EL (cell line): ENCODE measurements at regions not wholly inside any gene's neighbourhood (a gene's known extent, or its start where the extent isn't known, plus 50 kb on each side); places are given as distances from the start of the nearest gene placed in this dataset.

ENCODE experiments used
- DNase-seq: peaks from one replicate; pipeline ENCODE4 v3.0.0-alpha.2; 2016

DNA sequence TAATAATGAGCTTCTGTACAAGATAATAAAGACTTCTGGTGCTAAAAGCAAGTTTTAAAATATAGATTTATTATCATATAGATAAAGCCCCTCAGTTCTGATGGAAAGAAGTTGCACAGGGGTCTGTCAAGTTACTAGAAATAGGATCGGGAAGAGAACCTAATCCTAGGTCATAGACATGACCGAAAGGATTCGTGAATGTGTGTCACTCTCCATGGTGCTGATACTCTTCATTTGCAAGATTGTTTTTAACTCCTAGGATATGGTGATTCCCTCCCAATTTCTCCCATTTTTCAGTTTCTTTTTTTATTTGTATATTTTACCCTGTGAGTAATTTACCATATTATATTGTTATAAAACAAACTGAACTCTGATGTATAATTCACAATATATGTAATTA, 58.9 kb upstream of the CTNNA2 start:
- no peak for DNase-seq

- DNase-seq: no peak
Measured at GRCh38 chr2:79452651-79453050, 60.2 kb upstream of the CTNNA2 start.

DNA sequence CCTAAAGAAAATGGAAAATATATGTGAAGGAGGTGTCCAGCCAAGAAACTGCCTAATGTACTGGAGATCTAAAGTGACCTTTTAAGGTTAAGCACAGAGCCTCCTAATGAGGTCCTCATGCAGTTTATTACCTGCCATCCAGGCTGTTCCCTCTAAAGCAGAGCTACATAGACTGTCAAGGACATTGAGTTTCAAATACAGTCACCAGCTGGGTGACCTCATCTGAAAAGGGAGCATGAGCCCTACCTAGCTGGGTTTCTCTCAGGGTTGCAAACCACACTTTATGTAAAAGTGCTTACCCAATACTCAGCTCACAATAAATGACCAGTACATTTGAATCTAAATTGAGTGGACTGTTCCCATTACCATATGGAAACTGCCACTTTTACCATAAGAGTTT, 65.4 kb upstream of the CTNNA2 start:
- DNase-seq: no peak

DNA sequence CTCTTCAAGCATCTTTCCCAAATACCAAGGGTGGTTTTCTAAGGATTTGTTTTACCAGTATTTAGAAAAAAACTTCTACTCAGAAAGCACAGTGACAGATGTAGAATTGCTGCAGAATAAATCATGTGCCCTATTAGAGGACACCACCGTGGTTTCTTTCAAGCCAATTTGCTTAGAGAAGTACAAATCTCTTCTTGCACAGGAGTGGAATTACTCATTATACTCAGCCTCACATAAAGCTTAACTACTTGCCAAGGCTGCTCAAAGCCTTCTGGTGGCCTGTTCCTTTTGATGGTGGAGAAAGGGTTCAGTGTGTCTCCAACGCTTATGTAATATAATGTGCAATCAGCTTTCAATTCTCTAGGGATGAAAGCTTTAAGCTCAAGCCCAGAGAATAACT, 66.5 kb upstream of the CTNNA2 start:
- no peak for DNase-seq

- DNase-seq: no peak
Measured at GRCh38 chr2:79437433-79438267, 75.2 kb upstream of the CTNNA2 start.

- no peak for DNase-seq
Measured at GRCh38 chr2:79434362-79434761, 78.5 kb upstream of the CTNNA2 start.

- DNase-seq: no peak
Measured at GRCh38 chr2:79432731-79433146, 80.1 kb upstream of the CTNNA2 start.

- no peak for DNase-seq
Measured at GRCh38 chr2:79428745-79429144, 84.1 kb upstream of the CTNNA2 start.

DNA sequence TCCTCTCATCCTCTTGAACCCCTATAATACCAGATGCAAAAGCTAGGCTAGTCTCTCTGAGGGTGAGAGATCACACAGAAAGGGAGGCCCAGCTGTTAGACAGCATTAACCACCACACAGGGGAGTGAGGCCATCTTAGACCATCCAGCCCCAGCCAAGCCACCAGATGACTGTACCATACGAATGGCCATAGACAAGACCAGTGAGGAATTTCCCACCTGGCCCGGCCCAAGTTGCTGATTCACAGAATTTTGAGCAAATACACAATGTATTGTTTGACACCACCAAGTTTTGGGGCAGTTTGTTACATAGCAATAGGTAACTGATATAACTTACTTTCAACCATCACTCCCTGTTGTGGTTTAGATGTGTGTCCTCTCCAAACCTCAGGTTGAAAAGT, 98.2 kb upstream of the CTNNA2 start:
- no peak for DNase-seq

GRCh38 chr2:79394485-79394859, 118.4 kb upstream of the CTNNA2 start:
- no peak for DNase-seq

DNA sequence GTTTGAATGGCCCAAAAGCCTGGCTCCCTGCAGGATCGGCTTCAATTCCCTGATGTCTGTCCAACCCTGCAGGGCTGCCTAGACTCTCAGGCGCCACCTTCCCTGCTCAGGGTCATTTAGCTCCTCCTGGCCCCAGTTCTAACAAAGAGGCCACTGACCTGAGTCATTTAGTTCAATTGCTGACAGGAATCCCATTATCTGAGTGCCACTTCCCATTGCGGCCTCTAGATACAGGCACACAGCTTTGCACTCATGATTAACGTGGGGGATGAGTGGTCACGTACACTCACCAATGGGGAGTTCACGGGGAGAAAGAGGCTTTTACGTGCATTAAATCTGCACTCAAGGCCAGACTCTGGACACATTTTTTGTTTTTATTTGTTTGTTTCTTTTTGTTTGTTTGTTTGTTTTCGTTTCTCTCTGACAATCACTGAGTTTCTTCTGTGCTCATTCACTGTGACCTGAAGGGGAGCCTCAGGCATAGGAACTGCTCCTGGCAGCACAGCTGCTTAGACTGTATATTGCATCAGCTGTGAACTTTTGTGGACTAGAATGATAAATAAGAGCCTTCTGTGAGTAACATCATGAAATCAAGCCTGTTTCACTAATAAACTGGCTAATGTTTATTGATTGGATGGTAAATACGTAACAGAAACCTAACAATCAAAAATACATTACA, 118.9 kb upstream of the CTNNA2 start:
- DNase-seq: no peak

DNA sequence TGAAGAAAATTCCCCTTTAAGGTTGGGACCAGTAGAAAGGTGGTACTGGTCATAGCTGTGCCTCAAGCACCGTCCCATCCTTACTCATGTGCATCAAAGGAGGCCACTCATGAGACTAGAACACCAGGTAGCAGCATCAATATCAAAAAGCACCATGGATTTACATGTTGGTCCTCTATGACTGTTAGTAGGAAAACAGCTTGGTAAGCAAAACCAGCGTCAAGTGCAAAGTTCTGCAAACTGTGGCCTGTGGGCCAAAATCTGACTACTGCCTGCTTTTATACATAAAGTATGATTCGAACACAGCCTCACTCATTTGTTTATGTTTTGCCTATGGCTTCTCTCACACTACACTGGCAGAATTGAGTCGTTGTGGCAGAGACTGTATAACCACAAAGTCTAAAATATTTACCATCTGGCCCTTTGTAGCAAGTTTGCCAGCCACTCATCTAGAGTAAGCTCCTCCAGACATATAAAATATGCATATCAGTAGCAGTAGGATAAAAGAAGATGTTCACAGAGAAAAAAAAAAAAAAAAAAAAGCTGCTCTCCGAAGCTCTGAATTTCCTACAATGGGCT, 119.7 kb upstream of the CTNNA2 start:
- no peak for DNase-seq

DNA sequence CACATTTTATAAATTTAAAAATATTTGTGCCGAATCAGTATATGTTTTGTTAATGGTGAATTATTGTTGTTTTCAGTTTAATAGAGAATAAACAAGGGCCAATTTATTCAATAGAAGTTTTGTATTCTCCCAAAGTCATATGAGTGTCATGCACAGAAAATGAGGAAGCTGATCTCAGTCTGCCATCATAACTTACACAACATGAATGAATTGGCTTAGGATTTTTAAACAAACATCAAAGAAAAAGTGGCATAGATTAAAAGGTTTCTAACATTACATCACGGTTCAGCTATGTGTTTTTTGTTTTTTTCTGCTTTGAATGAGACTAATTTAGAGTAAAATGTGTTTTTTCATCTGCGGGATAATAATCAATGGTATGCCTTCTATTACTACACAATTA, 123.4 kb upstream of the CTNNA2 start:
- no peak for DNase-seq

DNA sequence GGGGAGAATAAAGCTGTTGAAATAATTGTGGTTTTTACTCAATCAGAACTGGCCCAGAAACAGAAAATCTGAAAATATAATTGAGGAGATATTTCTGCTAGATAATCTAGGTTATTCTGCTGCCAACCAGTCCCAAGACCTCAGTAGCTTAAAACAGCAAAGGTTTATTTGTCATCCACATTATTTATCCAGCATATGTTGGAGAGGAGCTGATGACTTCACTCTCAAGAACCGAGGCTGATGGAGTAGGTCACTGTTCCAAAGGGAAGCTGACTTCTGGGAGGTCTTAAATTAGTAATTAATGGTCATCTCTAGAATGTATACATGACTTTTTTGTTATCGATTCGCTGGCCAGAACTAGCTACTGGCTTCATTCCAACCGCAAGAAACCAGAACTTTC, 124.8 kb upstream of the CTNNA2 start:
- no peak for DNase-seq

- no peak for DNase-seq
Measured at GRCh38 chr2:79387431-79387830, 125.4 kb upstream of the CTNNA2 start.

- DNase-seq: no peak
Measured at GRCh38 chr2:79383681-79384080, 129.2 kb upstream of the CTNNA2 start.

DNA sequence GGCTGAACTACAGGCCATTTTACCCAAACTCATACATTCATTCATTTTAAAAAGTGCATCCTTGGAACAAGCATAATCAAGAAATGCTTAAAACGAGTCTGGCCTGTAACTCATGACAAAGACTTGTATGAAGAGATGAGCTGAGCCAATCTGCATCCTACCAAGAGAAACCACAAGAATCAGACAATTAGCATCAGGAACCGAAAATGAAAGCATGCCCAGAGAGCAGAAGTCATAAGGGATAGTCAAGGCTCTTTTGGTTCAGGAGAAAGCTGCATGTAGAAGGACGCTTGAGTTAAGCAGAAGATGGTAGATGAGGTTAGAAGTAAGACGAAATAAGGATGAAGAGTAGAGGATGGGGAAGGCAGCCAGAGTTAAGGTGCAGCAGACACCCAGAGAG, 137.0 kb upstream of the CTNNA2 start:
- DNase-seq: no peak

DNA sequence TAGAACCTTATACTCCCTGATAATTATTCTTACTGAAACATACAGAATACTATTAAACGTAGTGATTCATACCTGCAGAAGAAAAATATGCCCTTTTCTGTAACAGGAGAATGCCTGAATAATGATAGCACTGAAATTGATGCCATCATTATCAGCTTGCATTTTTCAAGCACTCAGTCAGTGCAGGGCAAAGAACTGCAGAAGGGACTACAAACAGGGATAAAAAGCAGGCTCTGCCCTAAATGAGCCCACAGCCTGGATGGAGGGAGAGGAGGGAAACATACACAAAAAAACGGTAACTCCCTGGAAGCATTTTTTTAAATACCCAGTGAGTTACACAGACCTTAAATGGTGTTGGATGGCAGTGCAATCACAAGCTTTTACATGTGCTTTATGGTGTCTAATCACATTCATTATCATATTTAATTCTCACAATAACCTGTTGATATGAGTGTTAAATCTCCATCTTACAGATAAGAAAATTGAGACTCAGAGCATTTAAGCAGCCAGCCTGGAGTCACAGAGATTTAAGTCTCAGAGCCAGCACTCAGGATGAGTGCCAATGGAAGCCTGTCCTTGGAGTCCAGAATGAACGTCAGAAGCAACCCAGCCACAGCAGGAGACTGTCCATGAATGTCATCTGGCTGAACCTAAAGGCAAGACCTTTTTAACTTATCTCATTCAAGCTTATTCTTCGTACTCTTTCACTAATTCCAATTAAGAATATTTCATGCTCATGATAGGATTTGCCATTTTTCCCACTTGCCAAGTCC, 139.3 kb upstream of the CTNNA2 start:
- DNase-seq: no peak

- DNase-seq: no peak
Measured at GRCh38 chr2:79370976-79371538, 141.8 kb upstream of the CTNNA2 start.

DNA sequence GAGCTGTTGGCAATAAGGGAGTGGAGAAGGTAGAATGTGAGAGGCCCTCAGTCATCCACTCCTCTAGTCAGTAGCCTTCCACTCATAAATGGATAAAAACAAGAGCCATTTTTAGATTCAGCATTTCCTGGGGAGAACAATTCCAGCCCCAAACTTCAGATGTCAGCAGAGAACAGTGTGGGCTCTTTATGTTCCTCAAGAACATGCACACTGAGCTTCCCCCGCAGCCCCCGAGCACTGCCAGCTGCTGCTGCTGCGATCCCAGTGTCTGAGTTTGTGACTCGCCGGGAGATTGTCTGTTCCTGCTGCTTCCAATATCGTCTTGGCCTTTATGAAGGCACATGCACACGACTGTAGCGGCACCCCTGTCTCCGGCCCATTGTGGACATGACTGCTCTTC, 143.7 kb upstream of the CTNNA2 start:
- no peak for DNase-seq

GRCh38 chr2:79368116-79368630, 144.7 kb upstream of the CTNNA2 start:
- DNase-seq: no peak

DNA sequence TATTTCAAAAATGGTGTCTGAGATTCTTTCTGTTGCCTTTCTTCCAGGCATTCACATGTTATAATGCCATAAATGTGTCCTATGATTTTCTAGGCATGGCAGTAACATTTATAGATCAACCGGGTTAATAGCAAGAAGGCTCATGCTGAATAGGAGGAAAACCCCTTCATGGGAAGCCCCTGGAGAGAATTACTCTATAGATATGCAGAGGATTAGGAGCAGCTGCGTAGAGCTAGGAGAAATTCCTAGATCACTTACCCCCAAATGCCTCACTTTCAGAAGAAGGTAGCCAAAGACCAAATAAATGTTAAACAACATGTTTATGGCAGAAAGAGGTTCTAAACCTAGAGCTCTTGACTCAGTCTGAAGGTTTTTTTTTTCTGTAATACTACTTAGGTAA, 153.4 kb upstream of the CTNNA2 start:
- DNase-seq: no peak

GRCh38 chr2:79355569-79355968, 157.3 kb upstream of the CTNNA2 start:
- no peak for DNase-seq
